Muscle layer of duodenum (tissue), 2 donors: ENCODE measurements at regions not wholly inside any gene's neighbourhood (a gene's known extent, or its start where the extent isn't known, plus 50 kb on each side); places are given as distances from the start of the nearest gene placed in this dataset.

Source experiments
- H3K27ac ChIP-seq: one replicate; pipeline ENCODE4 v1.7.0; 2013; ENCODE audit warnings: mild to moderate bottlenecking, low read length
- H3K27me3 ChIP-seq: one replicate; pipeline ENCODE4 v1.7.0; 2013; ENCODE audit warnings: low read depth, mild to moderate bottlenecking, control low read depth, low read length
- H3K36me3 ChIP-seq, 2 donors: one replicate each; pipeline ENCODE4 v1.7.0; 2013; ENCODE audit warnings: low read length in 2 of 2, control low read depth in 1 of 2, mild to moderate bottlenecking in 1 of 2; ENCODE audit not compliant: insufficient read depth in 2 of 2, control insufficient read depth in 1 of 2
- H3K4me1 ChIP-seq, 2 donors: one replicate each; pipeline ENCODE4 v1.7.0; 2013; ENCODE audit warnings: low read length in 2 of 2, mild to moderate bottlenecking in 2 of 2, control low read depth in 1 of 2, moderate library complexity in 1 of 2; ENCODE audit not compliant: insufficient read depth in 2 of 2, control insufficient read depth in 1 of 2
- H3K4me3 ChIP-seq, 2 donors: one replicate each; pipeline ENCODE4 v1.7.0; 2013; ENCODE audit warnings: low read length in 2 of 2, low read depth in 1 of 2, mild to moderate bottlenecking in 1 of 2
- H3K9me3 ChIP-seq, 2 donors: one replicate each; pipeline ENCODE4 v1.7.0; 2013; ENCODE audit warnings: low read length in 2 of 2, control low read depth in 1 of 2, mild to moderate bottlenecking in 1 of 2; ENCODE audit not compliant: control insufficient read depth in 1 of 2
- donor health status: healthy.

GRCh38 chrX:5194806-5195205, 1033.9 kb downstream of the NLGN4X start:
- Histone ChIP-seq H3K4me1 (no peaks in the 10 kb centered on the region), H3K36me3 (no peaks in the 10 kb centered on the region), H3K9me3 (no peaks in the 10 kb centered on the region), H3K27ac (no peak overlapping the region), H3K27me3 (no peaks in the 10 kb centered on the region), H3K4me3 (no peak overlapping the region)

- no peaks in the 10 kb centered on the region for H3K27me3 ChIP-seq
Measured at GRCh38 chrX:5180135-5180741, 1048.4 kb downstream of the NLGN4X start.

GRCh38 chrX:5176766-5177165, 1051.9 kb downstream of the NLGN4X start:
- no peaks in the 10 kb centered on the region for H3K27me3 ChIP-seq
- no peaks in the 10 kb centered on the region for H3K4me1 ChIP-seq
- H3K36me3 ChIP-seq: no peaks in the 10 kb centered on the region
- no peak overlapping the region for H3K27ac ChIP-seq
- H3K9me3 ChIP-seq: no peaks in the 10 kb centered on the region
- H3K4me3 ChIP-seq: no peak overlapping the region

More at GRCh38 chrX:5180135-5180741, 1048.4 kb downstream of the NLGN4X start:
- no peak overlapping the region for H3K4me3 ChIP-seq
- H3K27ac ChIP-seq: no peak overlapping the region
- no peaks in the 10 kb centered on the region for H3K4me1 ChIP-seq
- no peaks in the 10 kb centered on the region for H3K36me3 ChIP-seq
- H3K9me3 ChIP-seq: no peaks in the 10 kb centered on the region

- Histone ChIP-seq H3K4me3 (no peak overlapping the region), H3K9me3 (no peaks in the 10 kb centered on the region), H3K4me1 (no peaks in the 10 kb centered on the region), H3K27me3 (no peaks in the 10 kb centered on the region), H3K36me3 (no peaks in the 10 kb centered on the region), H3K27ac (no peak overlapping the region)
Measured at GRCh38 chrX:5163663-5164062, 1065.0 kb downstream of the NLGN4X start.

- no peaks in the 10 kb centered on the region for H3K36me3 ChIP-seq
- no peak overlapping the region for H3K4me3 ChIP-seq
- no peaks in the 10 kb centered on the region for H3K4me1 ChIP-seq
- no peaks in the 10 kb centered on the region for H3K27me3 ChIP-seq
- H3K9me3 ChIP-seq: no peaks in the 10 kb centered on the region
- H3K27ac ChIP-seq: no peak overlapping the region
Measured at GRCh38 chrX:5155301-5155700, 1073.4 kb downstream of the NLGN4X start.

- no peaks in the 10 kb centered on the region for H3K27me3 ChIP-seq
- H3K27ac ChIP-seq: no peak overlapping the region
- H3K4me1 ChIP-seq: no peaks in the 10 kb centered on the region
- H3K9me3 ChIP-seq: no peaks in the 10 kb centered on the region
- H3K4me3 ChIP-seq: no peak overlapping the region
- no peaks in the 10 kb centered on the region for H3K36me3 ChIP-seq
Measured at GRCh38 chrX:5145957-5146356, 1082.7 kb downstream of the NLGN4X start.

GRCh38 chrX:5142644-5143043, 1086.0 kb downstream of the NLGN4X start:
- Histone ChIP-seq H3K27ac (no peak overlapping the region), H3K4me1 (no peaks in the 10 kb centered on the region), H3K9me3 (no peaks in the 10 kb centered on the region), H3K27me3 (no peaks in the 10 kb centered on the region), H3K4me3 (no peak overlapping the region), H3K36me3 (no peaks in the 10 kb centered on the region)

- no peak overlapping the region for H3K4me3 ChIP-seq
Measured at GRCh38 chrX:5122181-5122678, 1106.4 kb downstream of the NLGN4X start.

GRCh38 chrX:5117816-5118215, 1110.9 kb downstream of the NLGN4X start:
- Histone ChIP-seq H3K36me3 (no peaks in the 10 kb centered on the region), H3K27me3 (no peaks in the 10 kb centered on the region), H3K27ac (no peak overlapping the region), H3K9me3 (no peaks in the 10 kb centered on the region), H3K4me3 (no peak overlapping the region), H3K4me1 (no peaks in the 10 kb centered on the region)

More at GRCh38 chrX:5122181-5122678, 1106.4 kb downstream of the NLGN4X start:
- Histone ChIP-seq H3K27ac (no peak overlapping the region), H3K9me3 (no peaks in the 10 kb centered on the region), H3K4me1 (no peaks in the 10 kb centered on the region), H3K27me3 (no peaks in the 10 kb centered on the region), H3K36me3 (no peaks in the 10 kb centered on the region)

- Histone ChIP-seq H3K9me3 (no peaks in the 10 kb centered on the region), H3K27me3 (no peaks in the 10 kb centered on the region), H3K27ac (no peak overlapping the region), H3K4me3 (no peak overlapping the region), H3K4me1 (no peaks in the 10 kb centered on the region), H3K36me3 (no peaks in the 10 kb centered on the region)
Measured at GRCh38 chrX:5113128-5113527, 1115.5 kb downstream of the NLGN4X start.

GRCh38 chrX:5100004-5100403, 1128.7 kb downstream of the NLGN4X start:
- no peaks in the 10 kb centered on the region for H3K4me1 ChIP-seq
- no peaks in the 10 kb centered on the region for H3K27me3 ChIP-seq
- H3K4me3 ChIP-seq: no peak overlapping the region
- no peaks in the 10 kb centered on the region for H3K9me3 ChIP-seq
- no peak overlapping the region for H3K27ac ChIP-seq
- H3K36me3 ChIP-seq: no peaks in the 10 kb centered on the region

- Histone ChIP-seq H3K27me3 (no peaks in the 10 kb centered on the region), H3K27ac (no peak overlapping the region), H3K36me3 (no peaks in the 10 kb centered on the region), H3K9me3 (no peaks in the 10 kb centered on the region), H3K4me1 (no peaks in the 10 kb centered on the region), H3K4me3 (no peak overlapping the region)
Measured at GRCh38 chrX:5086388-5086787, 1142.3 kb downstream of the NLGN4X start.
